ENCODE measurements at regions not wholly inside any gene's neighbourhood (a gene's known extent, or its start where the extent isn't known, plus 50 kb on each side); places are given as distances from the start of the nearest gene placed in this dataset.

DNA sequence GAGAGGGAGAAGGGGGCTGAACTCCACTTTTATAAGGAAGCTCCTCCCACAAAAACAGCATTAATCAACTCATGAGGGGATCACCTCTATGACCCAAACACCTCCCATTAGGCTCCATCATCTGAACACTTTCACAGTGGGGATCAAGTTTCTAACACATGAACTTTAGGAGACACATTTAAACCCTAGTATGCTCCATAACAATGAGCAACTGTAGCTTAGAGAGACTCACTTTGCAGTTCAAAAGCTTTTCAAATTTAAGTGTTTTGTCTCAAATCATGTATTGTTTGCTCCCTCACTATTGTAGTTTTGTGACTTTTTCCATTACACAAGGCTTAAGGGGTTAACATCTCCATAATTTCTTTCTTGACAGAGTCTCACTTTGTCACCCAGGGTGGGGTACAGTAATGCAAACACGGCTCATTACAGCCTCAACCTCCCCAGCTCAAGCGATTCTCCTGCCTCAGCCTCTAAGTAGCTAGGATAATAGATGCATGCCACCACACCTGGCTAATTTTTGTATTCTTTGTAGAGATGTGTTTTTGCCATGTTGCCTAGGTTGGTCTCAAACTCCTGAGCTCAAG, 352.7 kb upstream of the CDH20 start:
- TF ChIP-seq, protein P1, sequence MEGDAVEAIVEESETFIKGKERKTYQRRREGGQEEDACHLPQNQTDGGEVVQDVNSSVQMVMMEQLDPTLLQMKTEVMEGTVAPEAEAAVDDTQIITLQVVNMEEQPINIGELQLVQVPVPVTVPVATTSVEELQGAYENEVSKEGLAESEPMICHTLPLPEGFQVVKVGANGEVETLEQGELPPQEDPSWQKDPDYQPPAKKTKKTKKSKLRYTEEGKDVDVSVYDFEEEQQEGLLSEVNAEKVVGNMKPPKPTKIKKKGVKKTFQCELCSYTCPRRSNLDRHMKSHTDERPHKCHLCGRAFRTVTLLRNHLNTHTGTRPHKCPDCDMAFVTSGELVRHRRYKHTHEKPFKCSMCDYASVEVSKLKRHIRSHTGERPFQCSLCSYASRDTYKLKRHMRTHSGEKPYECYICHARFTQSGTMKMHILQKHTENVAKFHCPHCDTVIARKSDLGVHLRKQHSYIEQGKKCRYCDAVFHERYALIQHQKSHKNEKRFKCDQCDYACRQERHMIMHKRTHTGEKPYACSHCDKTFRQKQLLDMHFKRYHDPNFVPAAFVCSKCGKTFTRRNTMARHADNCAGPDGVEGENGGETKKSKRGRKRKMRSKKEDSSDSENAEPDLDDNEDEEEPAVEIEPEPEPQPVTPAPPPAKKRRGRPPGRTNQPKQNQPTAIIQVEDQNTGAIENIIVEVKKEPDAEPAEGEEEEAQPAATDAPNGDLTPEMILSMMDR (IDR thresholded peaks at IDR 0.05), result no peak
- TF ChIP-seq ZFP36 (IDR thresholded peaks at IDR 0.05; ENCODE audit: borderline replicate concordance, partially characterized antibody) (no peak), MYC (IDR thresholded peaks at IDR 0.05; ENCODE audit: borderline replicate concordance, low read length) (no peak)
